ENCODE measurements at regions not wholly inside any gene's neighbourhood (a gene's known extent, or its start where the extent isn't known, plus 50 kb on each side); places are given as distances from the start of the nearest gene placed in this dataset.
A peak's percentile ranks its signal among the peaks of the same experiment; 100 is the strongest.

GRCh38 chr3:189490337-189490736 lies 140.9 kb upstream of the TP63 start:
- TF ChIP-seq, protein P1, sequence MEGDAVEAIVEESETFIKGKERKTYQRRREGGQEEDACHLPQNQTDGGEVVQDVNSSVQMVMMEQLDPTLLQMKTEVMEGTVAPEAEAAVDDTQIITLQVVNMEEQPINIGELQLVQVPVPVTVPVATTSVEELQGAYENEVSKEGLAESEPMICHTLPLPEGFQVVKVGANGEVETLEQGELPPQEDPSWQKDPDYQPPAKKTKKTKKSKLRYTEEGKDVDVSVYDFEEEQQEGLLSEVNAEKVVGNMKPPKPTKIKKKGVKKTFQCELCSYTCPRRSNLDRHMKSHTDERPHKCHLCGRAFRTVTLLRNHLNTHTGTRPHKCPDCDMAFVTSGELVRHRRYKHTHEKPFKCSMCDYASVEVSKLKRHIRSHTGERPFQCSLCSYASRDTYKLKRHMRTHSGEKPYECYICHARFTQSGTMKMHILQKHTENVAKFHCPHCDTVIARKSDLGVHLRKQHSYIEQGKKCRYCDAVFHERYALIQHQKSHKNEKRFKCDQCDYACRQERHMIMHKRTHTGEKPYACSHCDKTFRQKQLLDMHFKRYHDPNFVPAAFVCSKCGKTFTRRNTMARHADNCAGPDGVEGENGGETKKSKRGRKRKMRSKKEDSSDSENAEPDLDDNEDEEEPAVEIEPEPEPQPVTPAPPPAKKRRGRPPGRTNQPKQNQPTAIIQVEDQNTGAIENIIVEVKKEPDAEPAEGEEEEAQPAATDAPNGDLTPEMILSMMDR (IDR thresholded peaks at IDR 0.05; ENCODE audit: borderline replicate concordance, extremely low read depth, insufficient read depth): no peak
- Histone ChIP-seq H3K27ac (ENCODE audit: low read depth in 2 of 2, low read length in 2 of 2) (no peak overlapping the region), H3K27me3 (ENCODE audit: control insufficient read depth, insufficient read depth, low read length) (no peaks in the 10 kb centered on the region), H3K4me3 (ENCODE audit: low read length in 3 of 3) (no peak overlapping the region), H3K9me3 (ENCODE audit: control insufficient read depth in 2 of 3, insufficient read depth in 1 of 3, low read length in 3 of 3) (no peaks in the 10 kb centered on the region), H3K36me3 (ENCODE audit: control insufficient read depth in 2 of 3, insufficient read depth in 3 of 3, low read length in 3 of 3) (no peaks in the 10 kb centered on the region), H3K9ac (ENCODE audit: low read length in 3 of 3) (no peak overlapping the region), H3K4me1 (ENCODE audit: control insufficient read depth in 2 of 3, insufficient read depth in 2 of 3, low read depth in 1 of 3, low read length in 3 of 3) (no peaks in the 10 kb centered on the region)
- intact Hi-C loops (cut with DNase I): no loop called here
- DNase-seq: peak in 2 of 5 donors; percentile 14 to 16
- no peak for FAIRE-seq

DNA sequence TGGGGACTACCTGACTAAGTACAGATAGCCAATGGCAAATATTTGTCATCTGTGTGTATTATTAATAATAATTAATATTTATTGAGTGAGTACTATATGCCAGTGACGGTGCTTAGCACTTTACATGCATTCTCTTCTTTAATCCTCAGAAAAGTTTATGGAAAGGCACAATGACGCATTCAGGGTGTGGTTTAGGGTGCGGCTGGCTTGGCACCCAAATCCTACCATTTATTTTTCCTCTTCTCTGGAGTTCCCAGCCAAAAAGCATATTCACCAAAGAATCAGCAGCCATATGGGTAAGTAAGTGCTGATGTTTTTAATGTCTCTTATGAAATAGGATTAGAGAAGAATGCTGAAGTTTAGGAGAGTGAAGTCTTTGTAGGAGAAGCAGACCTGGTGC lies 140.4 kb upstream of the TP63 start:
- Histone ChIP-seq H3K27me3 (ENCODE audit: control insufficient read depth, insufficient read depth, low read length) (no peaks in the 10 kb centered on the region), H3K4me1 (ENCODE audit: control insufficient read depth in 2 of 3, insufficient read depth in 2 of 3, low read depth in 1 of 3, low read length in 3 of 3) (no peaks in the 10 kb centered on the region), H3K36me3 (ENCODE audit: control insufficient read depth in 2 of 3, insufficient read depth in 3 of 3, low read length in 3 of 3) (no peaks in the 10 kb centered on the region), H3K9me3 (ENCODE audit: control insufficient read depth in 2 of 3, insufficient read depth in 1 of 3, low read length in 3 of 3) (no peaks in the 10 kb centered on the region), H3K4me3 (ENCODE audit: low read length in 3 of 3) (no peak overlapping the region), H3K9ac (ENCODE audit: low read length in 3 of 3) (no peak overlapping the region), H3K27ac (ENCODE audit: low read depth in 2 of 2, low read length in 2 of 2) (no peak overlapping the region)
- intact Hi-C loops (cut with DNase I): no loop called here
- DNase-seq (no peak), FAIRE-seq (no peak)
- TF ChIP-seq, protein P1 (IDR thresholded peaks at IDR 0.05; ENCODE audit: borderline replicate concordance, extremely low read depth, insufficient read depth): no peak

DNA sequence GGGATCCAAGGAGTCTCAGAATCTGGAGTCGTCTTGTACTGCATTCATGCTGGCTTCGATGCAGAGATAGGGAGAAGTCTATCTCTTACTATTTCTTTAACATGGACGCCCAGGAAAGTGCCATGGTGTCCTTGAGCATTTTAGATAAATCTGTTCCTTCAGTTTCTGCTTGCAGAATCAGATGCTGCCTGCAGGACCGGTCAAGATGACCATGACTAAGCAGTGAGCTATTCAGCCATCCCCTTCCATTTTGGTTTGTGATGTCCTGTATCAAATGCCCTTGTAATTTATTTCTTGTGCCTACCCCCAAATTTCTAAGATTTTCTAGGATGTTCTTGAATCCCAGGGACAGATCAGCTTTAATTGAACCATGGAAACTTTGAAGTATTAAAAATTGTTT lies 139.4 kb upstream of the TP63 start:
- Histone ChIP-seq H3K4me3 (ENCODE audit: low read length in 3 of 3) (no peak overlapping the region), H3K27me3 (ENCODE audit: control insufficient read depth, insufficient read depth, low read length) (no peaks in the 10 kb centered on the region), H3K9me3 (ENCODE audit: control insufficient read depth in 2 of 3, insufficient read depth in 1 of 3, low read length in 3 of 3) (no peaks in the 10 kb centered on the region), H3K27ac (ENCODE audit: low read depth in 2 of 2, low read length in 2 of 2) (no peak overlapping the region), H3K9ac (ENCODE audit: low read length in 3 of 3) (no peak overlapping the region), H3K4me1 (ENCODE audit: control insufficient read depth in 2 of 3, insufficient read depth in 2 of 3, low read depth in 1 of 3, low read length in 3 of 3) (no peaks in the 10 kb centered on the region), H3K36me3 (ENCODE audit: control insufficient read depth in 2 of 3, insufficient read depth in 3 of 3, low read length in 3 of 3) (no peaks in the 10 kb centered on the region)
- intact Hi-C loops (cut with DNase I): no loop called here
- TF ChIP-seq, protein P1 (IDR thresholded peaks at IDR 0.05; ENCODE audit: borderline replicate concordance, extremely low read depth, insufficient read depth): no peak
- FAIRE-seq (no peak), DNase-seq (no peak)

DNA sequence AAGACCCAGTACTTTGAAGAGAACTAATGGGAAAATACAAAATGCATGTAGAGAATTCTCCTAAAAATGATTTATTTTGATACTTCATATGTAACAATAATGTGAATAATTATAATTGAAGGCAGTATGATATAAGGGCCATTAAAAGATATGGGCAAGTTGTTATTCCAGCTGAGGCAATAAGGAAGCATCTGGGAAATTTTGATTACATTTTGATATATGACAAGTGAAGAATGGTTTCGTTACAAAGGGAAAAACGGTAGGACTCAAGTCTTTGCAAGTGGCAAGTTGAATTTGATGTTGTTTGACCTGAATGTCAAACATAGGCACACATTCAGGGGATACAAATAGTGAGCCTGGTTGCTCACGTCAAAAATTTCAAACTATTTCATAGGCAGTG lies 137.9 kb upstream of the TP63 start:
- intact Hi-C loops (cut with DNase I): no loop called here
- no peaks in the 10 kb centered on the region for H3K4me1 ChIP-seq (ENCODE audit: control insufficient read depth in 2 of 3, insufficient read depth in 2 of 3, low read depth in 1 of 3, low read length in 3 of 3)
- H3K27ac ChIP-seq (ENCODE audit: low read depth in 2 of 2, low read length in 2 of 2): no peak overlapping the region
- FAIRE-seq (no peak), DNase-seq (no peak)
- no peak overlapping the region for H3K9ac ChIP-seq (ENCODE audit: low read length in 3 of 3)
- H3K36me3 ChIP-seq (ENCODE audit: control insufficient read depth in 2 of 3, insufficient read depth in 3 of 3, low read length in 3 of 3): no peaks in the 10 kb centered on the region
- TF ChIP-seq, protein P1 (IDR thresholded peaks at IDR 0.05; ENCODE audit: borderline replicate concordance, extremely low read depth, insufficient read depth): no peak
- H3K9me3 ChIP-seq (ENCODE audit: control insufficient read depth in 2 of 3, insufficient read depth in 1 of 3, low read length in 3 of 3): no peaks in the 10 kb centered on the region
- no peaks in the 10 kb centered on the region for H3K27me3 ChIP-seq (ENCODE audit: control insufficient read depth, insufficient read depth, low read length)
- H3K4me3 ChIP-seq (ENCODE audit: low read length in 3 of 3): no peak overlapping the region

Data from kidney (tissue), 13 donors.